ENCODE measurements at regions not wholly inside any gene's neighbourhood (a gene's known extent, or its start where the extent isn't known, plus 50 kb on each side); places are given as distances from the start of the nearest gene placed in this dataset.
"Not testable (repeated sequence)": the region's sequence is repeated elsewhere in the genome, so short reads cannot be mapped to it uniquely, and the experiment has no call there.

- POLR2A ChIA-PET (ENCODE audit: partially characterized antibody); H3K27me3 ChIP-seq (replicated peaks in 1 of 4; ENCODE audit: control insufficient read depth in 3 of 4, extremely low read depth in 1 of 4, insufficient read depth in 3 of 4, low read length in 3 of 4); H2BK12ac ChIP-seq (ENCODE audit: low read depth, low read length); FAIRE-seq; H3K79me2 ChIP-seq (ENCODE audit: control insufficient read depth in 1 of 2, insufficient read depth in 2 of 2, low read length in 2 of 2); H2BK120ac ChIP-seq (replicated peaks; ENCODE audit: low read depth, low read length); H2AFZ ChIP-seq (ENCODE audit: low read length); H3K36me3 ChIP-seq (ENCODE audit: control insufficient read depth in 2 of 4, insufficient read depth in 4 of 4, low read length in 3 of 4); H3K56ac ChIP-seq (replicated peaks; ENCODE audit: insufficient read length, low read depth, low read length); H2BK15ac ChIP-seq (ENCODE audit: low read length); H2BK5ac ChIP-seq (ENCODE audit: low read depth, low read length); H2BK20ac ChIP-seq (ENCODE audit: low read length); H3K9ac ChIP-seq (replicated peaks in 1 of 4; ENCODE audit: extremely low read depth in 1 of 4, low read depth in 3 of 4, low read length in 3 of 4); H3K23me2 ChIP-seq (ENCODE audit: low read depth, low read length); H3K23ac ChIP-seq (ENCODE audit: insufficient read length); H4K20me1 ChIP-seq (replicated peaks in 1 of 2; ENCODE audit: control insufficient read depth in 1 of 2, insufficient read depth in 2 of 2, low read length in 2 of 2); H3K4me3 ChIP-seq (ENCODE audit: extremely low read depth in 1 of 4, insufficient read depth in 2 of 4, low read depth in 3 of 4, low read length in 4 of 4); H3K4ac ChIP-seq (replicated peaks; ENCODE audit: insufficient read length, low read depth, low read length); H2AK5ac ChIP-seq (ENCODE audit: low read depth, low read length); H3K79me1 ChIP-seq (ENCODE audit: low read depth, low read length); H3K4me2 ChIP-seq (ENCODE audit: insufficient read depth in 1 of 2, low read depth in 2 of 2, low read length in 2 of 2); DNase-seq (ENCODE audit: low read depth in 1 of 2, low spot score in 2 of 2); H4K8ac ChIP-seq (ENCODE audit: extremely low read depth, insufficient read depth, low read length); H4K91ac ChIP-seq (replicated peaks; ENCODE audit: insufficient read length, low read length); H3K27ac ChIP-seq (ENCODE audit: low read depth, low read length); CTCF ChIA-PET (ENCODE audit: partially characterized antibody); H3K14ac ChIP-seq (ENCODE audit: insufficient read length); H3K18ac ChIP-seq (ENCODE audit: extremely low read depth, low read length); H4K5ac ChIP-seq (ENCODE audit: insufficient read length, low read depth, low read length); H3K4me1 ChIP-seq (replicated peaks in 1 of 4; ENCODE audit: control insufficient read depth in 3 of 4, insufficient read depth in 4 of 4, low read length in 3 of 4): not testable (repeated sequence)
- peaks cover 7 to 11% of the 10 kb centered on the region in 2 experiments; a peak in 2 of 4 replicates for H3K9me3 ChIP-seq (ENCODE audit: insufficient read depth in 2 of 2, low read depth in 1 of 2, low read length in 1 of 2)
- peak in 1 of 2 experiments; percentile 64; a peak in 1 of 3 replicates for TF ChIP-seq EP300 (IDR thresholded peaks at IDR 0.05; ENCODE audit: borderline replicate concordance in 1 of 2, low read depth in 2 of 2, low read length in 2 of 2)
- WGBS, 2 experiments (ENCODE audit: extremely low coverage in 1 of 2, insufficient coverage in 1 of 2, insufficient read length in 1 of 2, insufficient replicate concordance in 2 of 2, low coverage in 1 of 2, low lambda C conversion rate in 2 of 2, missing lambda C conversion rate in 1 of 2) = 84% methylated on average over 6 of the region's 6 CpGs; no CpG with 5 or more reads in 1 of the 2 experiments
Measured at GRCh38 chr6:76157800-76158199, 85.3 kb upstream of the IMPG1 start.
